ENCODE measurements at regions not wholly inside any gene's neighbourhood (a gene's known extent, or its start where the extent isn't known, plus 50 kb on each side); places are given as distances from the start of the nearest gene placed in this dataset.

DNA sequence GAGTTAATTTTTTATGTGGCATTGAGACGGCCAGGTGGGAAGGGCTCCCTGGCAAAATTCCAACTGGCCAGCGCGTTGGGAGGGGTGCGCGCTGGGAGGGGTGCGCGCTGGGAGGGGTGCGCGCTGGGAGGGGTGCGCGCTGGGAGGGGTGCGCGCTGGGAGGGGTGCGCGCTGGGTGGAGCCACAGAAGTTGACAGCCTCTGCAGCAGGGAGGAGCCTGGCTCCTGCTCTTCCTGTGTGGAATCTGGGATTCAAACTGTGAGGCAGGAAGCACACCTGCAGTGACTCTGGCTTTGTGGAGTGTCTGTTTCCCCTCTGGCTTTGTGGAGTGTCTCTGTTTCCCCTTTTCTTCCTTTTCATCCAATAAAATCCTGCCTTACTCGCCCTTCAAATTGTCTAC, 147.9 kb upstream of the CBLN2 start:
- TF ChIP-seq, protein P1, sequence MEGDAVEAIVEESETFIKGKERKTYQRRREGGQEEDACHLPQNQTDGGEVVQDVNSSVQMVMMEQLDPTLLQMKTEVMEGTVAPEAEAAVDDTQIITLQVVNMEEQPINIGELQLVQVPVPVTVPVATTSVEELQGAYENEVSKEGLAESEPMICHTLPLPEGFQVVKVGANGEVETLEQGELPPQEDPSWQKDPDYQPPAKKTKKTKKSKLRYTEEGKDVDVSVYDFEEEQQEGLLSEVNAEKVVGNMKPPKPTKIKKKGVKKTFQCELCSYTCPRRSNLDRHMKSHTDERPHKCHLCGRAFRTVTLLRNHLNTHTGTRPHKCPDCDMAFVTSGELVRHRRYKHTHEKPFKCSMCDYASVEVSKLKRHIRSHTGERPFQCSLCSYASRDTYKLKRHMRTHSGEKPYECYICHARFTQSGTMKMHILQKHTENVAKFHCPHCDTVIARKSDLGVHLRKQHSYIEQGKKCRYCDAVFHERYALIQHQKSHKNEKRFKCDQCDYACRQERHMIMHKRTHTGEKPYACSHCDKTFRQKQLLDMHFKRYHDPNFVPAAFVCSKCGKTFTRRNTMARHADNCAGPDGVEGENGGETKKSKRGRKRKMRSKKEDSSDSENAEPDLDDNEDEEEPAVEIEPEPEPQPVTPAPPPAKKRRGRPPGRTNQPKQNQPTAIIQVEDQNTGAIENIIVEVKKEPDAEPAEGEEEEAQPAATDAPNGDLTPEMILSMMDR (conservative IDR thresholded peaks at IDR 0.05) = no peak
- TF ChIP-seq EZH2 (IDR thresholded peaks at IDR 0.05; ENCODE audit: low read depth) = no peak
